Endothelial cell of umbilical vein (primary cell): ENCODE measurements at regions not wholly inside any gene's neighbourhood (a gene's known extent, or its start where the extent isn't known, plus 50 kb on each side); places are given as distances from the start of the nearest gene placed in this dataset.

Experiments used
- EZH2 ChIP-seq: IDR thresholded peaks from 2 replicates; pipeline ENCODE4 v1.6.1; 2012; ENCODE audit warnings: borderline replicate concordance, low read depth, mild to moderate bottlenecking, moderate library complexity, low read length, inconsistent platforms; ENCODE audit not compliant: severe bottlenecking
- FOS ChIP-seq: IDR thresholded peaks from 2 replicates; pipeline ENCODE4 v1.6.1; 2011; ENCODE audit warnings: mild to moderate bottlenecking, low read length, moderate library complexity, borderline replicate concordance; ENCODE audit not compliant: insufficient read depth
- GATA2 ChIP-seq: IDR thresholded peaks from 2 replicates; pipeline ENCODE4 v1.7.0; 2011; ENCODE audit warnings: low read depth, mild to moderate bottlenecking, moderate library complexity, mixed read lengths, low read length; ENCODE audit not compliant: insufficient read length, insufficient read depth
- JUN ChIP-seq: IDR thresholded peaks from 2 replicates; pipeline ENCODE4 v1.6.1; 2011; ENCODE audit warnings: borderline replicate concordance, low read depth; ENCODE audit not compliant: insufficient read length, insufficient read depth
- MYC ChIP-seq: IDR thresholded peaks from one replicate; pipeline ENCODE4 v1.6.1; 2011; ENCODE audit warnings: mild to moderate bottlenecking, low read depth, low read length
- POLR2A ChIP-seq: IDR thresholded peaks from 2 replicates; pipeline ENCODE4 v1.6.1; 2012; ENCODE audit warnings: low read depth, mild to moderate bottlenecking, control low read depth, low read length
- POLR2AphosphoS5 ChIP-seq: IDR thresholded peaks from 2 replicates; pipeline ENCODE4 v1.6.1; 2012; ENCODE audit warnings: low read depth, mild to moderate bottlenecking, control low read depth, low read length, moderate library complexity; ENCODE audit not compliant: insufficient read depth
- TF ChIP-seq, protein P1 (sequence below), 2 donors: IDR thresholded peaks; 1 replicate in 1 of 2; 2 replicates in 1 of 2; pipeline ENCODE4 v1.5.1; 2011; ENCODE audit warnings: low read length in 2 of 2, mild to moderate bottlenecking in 2 of 2, moderate library complexity in 2 of 2, control low read depth in 1 of 2, inconsistent platforms in 1 of 2, low read depth in 1 of 2; ENCODE audit not compliant: insufficient read depth in 1 of 2; ENCODE audit errors: extremely low read depth in 1 of 2
- TF ChIP-seq, protein P2 (sequence below): IDR thresholded peaks from 2 replicates; pipeline ENCODE4 v1.6.1; 2011; ENCODE audit not compliant: insufficient read depth, insufficient read length

DNA sequence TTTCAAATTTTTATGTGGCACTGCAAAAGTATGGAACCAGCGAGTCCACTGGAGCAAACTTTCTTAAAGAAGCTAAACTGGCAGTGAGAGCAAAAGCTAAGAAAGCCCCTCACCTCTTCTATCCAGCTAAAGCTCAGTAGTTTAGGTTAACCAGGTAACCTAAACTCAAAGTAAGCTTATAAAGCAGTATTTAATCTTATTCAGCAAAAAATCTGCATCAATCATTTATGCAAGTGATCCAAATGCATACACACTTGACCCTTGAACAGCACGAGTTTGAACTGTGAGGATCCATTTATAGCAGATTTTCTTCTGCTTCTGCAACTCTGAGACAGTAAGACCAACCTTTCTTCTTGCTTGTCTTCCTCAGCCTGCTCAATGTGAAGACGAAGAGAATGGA lies 363.8 kb upstream of the CDH18 start:
- TF ChIP-seq POLR2A (no peak), POLR2AphosphoS5 (no peak), FOS (no peak), EZH2 (no peak), GATA2 (no peak), JUN (no peak), MYC (no peak)
- TF ChIP-seq, protein P1, sequence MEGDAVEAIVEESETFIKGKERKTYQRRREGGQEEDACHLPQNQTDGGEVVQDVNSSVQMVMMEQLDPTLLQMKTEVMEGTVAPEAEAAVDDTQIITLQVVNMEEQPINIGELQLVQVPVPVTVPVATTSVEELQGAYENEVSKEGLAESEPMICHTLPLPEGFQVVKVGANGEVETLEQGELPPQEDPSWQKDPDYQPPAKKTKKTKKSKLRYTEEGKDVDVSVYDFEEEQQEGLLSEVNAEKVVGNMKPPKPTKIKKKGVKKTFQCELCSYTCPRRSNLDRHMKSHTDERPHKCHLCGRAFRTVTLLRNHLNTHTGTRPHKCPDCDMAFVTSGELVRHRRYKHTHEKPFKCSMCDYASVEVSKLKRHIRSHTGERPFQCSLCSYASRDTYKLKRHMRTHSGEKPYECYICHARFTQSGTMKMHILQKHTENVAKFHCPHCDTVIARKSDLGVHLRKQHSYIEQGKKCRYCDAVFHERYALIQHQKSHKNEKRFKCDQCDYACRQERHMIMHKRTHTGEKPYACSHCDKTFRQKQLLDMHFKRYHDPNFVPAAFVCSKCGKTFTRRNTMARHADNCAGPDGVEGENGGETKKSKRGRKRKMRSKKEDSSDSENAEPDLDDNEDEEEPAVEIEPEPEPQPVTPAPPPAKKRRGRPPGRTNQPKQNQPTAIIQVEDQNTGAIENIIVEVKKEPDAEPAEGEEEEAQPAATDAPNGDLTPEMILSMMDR (IDR thresholded peaks at IDR 0.05; ENCODE audit: extremely low read depth in 1 of 2, insufficient read depth in 1 of 2, low read depth in 1 of 2, low read length in 2 of 2), result no peak
- TF ChIP-seq, protein P2, sequence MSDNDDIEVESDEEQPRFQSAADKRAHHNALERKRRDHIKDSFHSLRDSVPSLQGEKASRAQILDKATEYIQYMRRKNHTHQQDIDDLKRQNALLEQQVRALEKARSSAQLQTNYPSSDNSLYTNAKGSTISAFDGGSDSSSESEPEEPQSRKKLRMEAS, result no peak
